ENCODE measurements at regions not wholly inside any gene's neighbourhood (a gene's known extent, or its start where the extent isn't known, plus 50 kb on each side); places are given as distances from the start of the nearest gene placed in this dataset.

DNA sequence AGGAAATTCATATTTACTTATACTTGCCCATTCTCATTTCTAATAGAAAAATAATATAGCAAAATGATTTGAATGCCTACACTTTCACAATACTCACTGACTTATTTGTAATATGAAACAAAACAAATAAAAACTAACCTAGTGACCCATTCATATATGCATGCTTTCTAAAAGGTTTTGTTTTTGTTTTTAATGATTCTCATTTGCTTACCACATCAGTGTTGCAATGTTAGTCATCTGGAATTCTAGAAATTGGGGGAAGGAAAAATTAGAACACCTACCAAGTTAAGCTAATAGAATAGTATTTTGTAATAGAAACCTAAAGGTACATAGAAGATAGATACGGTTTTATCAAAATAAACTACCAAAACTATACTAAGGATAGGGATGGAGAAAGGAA, 214.1 kb upstream of the CNTN6 start:
- no peak overlapping the region for H3K4me3 ChIP-seq (ENCODE audit: low read depth, low read length)
- no peak for TF ChIP-seq MYC (IDR thresholded peaks at IDR 0.05; ENCODE audit: low read depth, low read length)
- TF ChIP-seq, protein P1, sequence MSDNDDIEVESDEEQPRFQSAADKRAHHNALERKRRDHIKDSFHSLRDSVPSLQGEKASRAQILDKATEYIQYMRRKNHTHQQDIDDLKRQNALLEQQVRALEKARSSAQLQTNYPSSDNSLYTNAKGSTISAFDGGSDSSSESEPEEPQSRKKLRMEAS (IDR thresholded peaks at IDR 0.05; ENCODE audit: low read depth, low read length) = no peak
- DNase-seq (ENCODE audit: low read depth) = no peak

DNA sequence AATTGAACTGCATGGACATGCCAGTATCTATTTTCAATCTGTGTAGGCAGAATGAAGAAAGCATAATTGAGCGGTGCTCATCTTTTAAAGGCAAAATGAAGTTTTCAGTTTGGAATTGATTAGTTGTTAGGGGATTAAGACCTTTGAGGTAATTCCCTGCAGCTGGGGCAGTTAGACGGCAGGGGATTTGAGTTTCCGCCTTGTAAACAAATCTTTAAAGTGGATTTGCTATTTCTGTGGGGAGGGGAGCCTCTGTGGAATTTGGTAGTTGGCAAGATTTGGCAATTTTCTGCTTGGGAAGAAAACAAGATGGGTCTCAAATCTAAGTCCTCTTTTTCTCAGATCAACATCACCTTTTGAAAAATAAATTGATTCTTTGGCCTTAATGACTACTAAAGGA, 212.5 kb upstream of the CNTN6 start:
- no peak overlapping the region for H3K4me3 ChIP-seq (ENCODE audit: low read depth, low read length)
- TF ChIP-seq MYC (IDR thresholded peaks at IDR 0.05; ENCODE audit: low read depth, low read length) (no peak), POLR2A (IDR thresholded peaks at IDR 0.05; ENCODE audit: extremely low read depth, insufficient read length) (no peak)
- TF ChIP-seq, protein P2, sequence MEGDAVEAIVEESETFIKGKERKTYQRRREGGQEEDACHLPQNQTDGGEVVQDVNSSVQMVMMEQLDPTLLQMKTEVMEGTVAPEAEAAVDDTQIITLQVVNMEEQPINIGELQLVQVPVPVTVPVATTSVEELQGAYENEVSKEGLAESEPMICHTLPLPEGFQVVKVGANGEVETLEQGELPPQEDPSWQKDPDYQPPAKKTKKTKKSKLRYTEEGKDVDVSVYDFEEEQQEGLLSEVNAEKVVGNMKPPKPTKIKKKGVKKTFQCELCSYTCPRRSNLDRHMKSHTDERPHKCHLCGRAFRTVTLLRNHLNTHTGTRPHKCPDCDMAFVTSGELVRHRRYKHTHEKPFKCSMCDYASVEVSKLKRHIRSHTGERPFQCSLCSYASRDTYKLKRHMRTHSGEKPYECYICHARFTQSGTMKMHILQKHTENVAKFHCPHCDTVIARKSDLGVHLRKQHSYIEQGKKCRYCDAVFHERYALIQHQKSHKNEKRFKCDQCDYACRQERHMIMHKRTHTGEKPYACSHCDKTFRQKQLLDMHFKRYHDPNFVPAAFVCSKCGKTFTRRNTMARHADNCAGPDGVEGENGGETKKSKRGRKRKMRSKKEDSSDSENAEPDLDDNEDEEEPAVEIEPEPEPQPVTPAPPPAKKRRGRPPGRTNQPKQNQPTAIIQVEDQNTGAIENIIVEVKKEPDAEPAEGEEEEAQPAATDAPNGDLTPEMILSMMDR (IDR thresholded peaks at IDR 0.05; ENCODE audit: low read depth, low read length) = no peak
- TF ChIP-seq, protein P1 (IDR thresholded peaks at IDR 0.05; ENCODE audit: low read depth, low read length) = no peak
- no peak for DNase-seq (ENCODE audit: low read depth)

DNA sequence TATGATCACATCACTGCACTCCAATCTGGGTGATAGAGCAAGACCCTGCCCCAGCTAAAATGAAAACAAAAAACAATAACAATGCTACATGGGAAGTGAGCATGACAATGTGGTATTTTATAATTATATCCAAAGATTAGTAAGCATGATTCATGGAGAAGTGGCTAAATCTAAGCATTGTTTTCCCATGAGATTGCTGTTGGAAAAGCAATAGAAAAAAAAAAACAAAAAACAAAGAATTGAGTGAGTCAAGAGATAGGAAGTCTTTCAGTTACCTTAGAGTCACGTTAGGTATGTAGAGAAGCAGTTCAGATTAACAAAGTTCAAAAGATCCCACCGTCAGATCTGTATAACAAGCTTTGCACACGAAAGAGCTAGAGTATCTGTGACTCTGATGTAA, 210.3 kb upstream of the CNTN6 start:
- H3K4me3 ChIP-seq (ENCODE audit: low read depth, low read length) = no peak overlapping the region
- no peak for DNase-seq (ENCODE audit: low read depth)
- TF ChIP-seq MYC (IDR thresholded peaks at IDR 0.05; ENCODE audit: low read depth, low read length) (no peak), POLR2A (IDR thresholded peaks at IDR 0.05; ENCODE audit: extremely low read depth, insufficient read length) (no peak)
- TF ChIP-seq, protein P1 (IDR thresholded peaks at IDR 0.05; ENCODE audit: low read depth, low read length) = no peak

DNA sequence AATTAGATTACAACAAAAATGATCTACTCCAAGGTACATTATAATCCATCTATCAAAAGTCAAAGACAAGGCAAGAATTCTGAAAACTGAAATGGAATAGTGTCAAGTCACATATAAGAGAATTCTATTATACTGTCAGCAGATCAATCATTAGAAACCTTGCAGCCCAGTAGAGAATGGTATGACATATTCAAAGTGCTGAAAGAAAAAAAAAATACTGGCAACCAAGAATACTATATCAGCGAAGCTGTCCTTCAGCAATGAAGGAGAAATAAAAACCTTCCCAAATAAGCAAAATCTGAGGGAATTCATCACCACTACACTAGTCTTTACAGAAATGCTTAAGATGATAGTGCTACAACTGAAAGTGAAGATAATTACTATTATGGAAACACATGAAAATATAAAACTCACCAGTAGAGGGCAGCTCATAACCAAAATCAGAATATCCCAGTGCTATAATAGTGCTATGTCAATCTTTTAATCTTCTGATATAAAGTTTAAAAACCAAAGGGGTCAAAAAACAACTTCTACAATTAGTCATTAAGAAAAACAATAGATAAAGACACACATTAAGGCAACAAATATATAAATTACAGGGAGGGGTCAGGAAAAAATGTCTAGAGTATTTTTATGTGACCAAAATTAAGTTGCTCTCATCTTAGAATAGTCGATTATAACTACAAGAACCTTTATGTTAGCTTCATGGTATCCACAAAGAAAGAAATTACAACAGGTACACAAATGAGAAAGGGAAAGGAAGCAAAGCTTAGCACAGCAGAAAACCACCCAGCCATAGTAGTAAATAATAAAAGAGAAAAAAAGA, 190.7 kb upstream of the CNTN6 start:
- no peak overlapping the region for H3K4me3 ChIP-seq (ENCODE audit: low read depth, low read length)
- TF ChIP-seq, protein P2 (IDR thresholded peaks at IDR 0.05; ENCODE audit: low read depth, low read length) = no peak
- TF ChIP-seq POLR2A (IDR thresholded peaks at IDR 0.05; ENCODE audit: extremely low read depth, insufficient read length) = no peak
- peak; percentile 16 for DNase-seq (ENCODE audit: low read depth)

DNA sequence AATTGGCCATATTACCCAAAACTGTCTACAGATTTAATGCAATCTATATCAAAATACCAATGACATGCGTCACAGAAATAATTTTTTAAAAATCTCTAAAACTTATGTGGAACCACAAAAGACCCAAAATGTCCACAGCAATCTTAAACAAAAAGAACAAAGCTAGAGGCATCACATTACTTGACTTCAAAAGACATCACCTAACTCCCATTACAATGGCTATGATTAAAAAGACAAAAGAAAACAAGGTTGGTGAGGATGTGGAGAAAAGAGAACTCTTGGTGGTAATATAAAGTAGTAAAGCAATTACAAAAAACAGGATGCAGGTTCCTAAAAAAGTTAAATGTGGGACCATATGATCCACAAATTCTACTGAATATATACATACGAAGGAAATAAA, 187.6 kb upstream of the CNTN6 start:
- no peak for DNase-seq (ENCODE audit: low read depth)
- TF ChIP-seq, protein P2 (IDR thresholded peaks at IDR 0.05; ENCODE audit: low read depth, low read length) = no peak
- no peak for TF ChIP-seq MYC (IDR thresholded peaks at IDR 0.05; ENCODE audit: low read depth, low read length)
- TF ChIP-seq, protein P1 (IDR thresholded peaks at IDR 0.05; ENCODE audit: low read depth, low read length) = no peak
- no peak for TF ChIP-seq POLR2A (IDR thresholded peaks at IDR 0.05; ENCODE audit: extremely low read depth, insufficient read length)

DNA sequence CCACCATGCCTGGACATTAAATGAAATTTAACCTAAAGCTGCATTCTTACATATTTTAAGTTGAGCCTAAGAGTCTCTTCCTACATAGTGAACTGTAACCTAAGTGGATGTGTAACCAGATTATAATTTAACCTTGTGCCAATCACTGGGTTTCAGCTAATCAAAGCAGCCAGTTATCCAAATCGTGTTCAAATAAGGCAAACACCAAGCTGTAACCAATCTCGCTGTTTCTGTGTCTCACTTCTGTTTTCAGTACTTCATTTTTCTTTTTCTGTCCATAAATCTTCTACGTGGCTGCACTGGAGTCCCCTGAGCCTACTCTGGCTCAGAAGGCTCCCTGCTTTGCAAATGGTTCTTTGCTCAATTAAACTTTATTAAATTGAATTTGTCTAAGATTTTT, 186.1 kb upstream of the CNTN6 start:
- H3K4me3 ChIP-seq (ENCODE audit: low read depth, low read length) = no peak overlapping the region
- TF ChIP-seq POLR2A (IDR thresholded peaks at IDR 0.05; ENCODE audit: extremely low read depth, insufficient read length) (no peak), MYC (IDR thresholded peaks at IDR 0.05; ENCODE audit: low read depth, low read length) (no peak)
- TF ChIP-seq, protein P1 (IDR thresholded peaks at IDR 0.05; ENCODE audit: low read depth, low read length) = no peak
- TF ChIP-seq, protein P2 (IDR thresholded peaks at IDR 0.05; ENCODE audit: low read depth, low read length) = no peak
- no peak for DNase-seq (ENCODE audit: low read depth)

More for the DNA sequence above, 187.6 kb upstream of the CNTN6 start:
- no peak overlapping the region for H3K4me3 ChIP-seq (ENCODE audit: low read depth, low read length)
